WTC11 (cell line): ENCODE measurements at regions not wholly inside any gene's neighbourhood (a gene's known extent, or its start where the extent isn't known, plus 50 kb on each side); places are given as distances from the start of the nearest gene placed in this dataset.

Source experiments
- NR3C1 ChIP-seq: sonication (generic); formaldehyde crosslinking; conservative IDR thresholded peaks from 2 replicates; pipeline ENCODE4 v1.8.1; 2023; ENCODE audit warnings: low read depth, mild to moderate bottlenecking, missing genetic modification reagents
- TF ChIP-seq, protein P1 (sequence below): fragments of 200-600 bp; IDR thresholded peaks from 2 replicates; pipeline ENCODE4 v1.8.0; 2022; ENCODE audit warnings: antibody characterized with exemption

DNA sequence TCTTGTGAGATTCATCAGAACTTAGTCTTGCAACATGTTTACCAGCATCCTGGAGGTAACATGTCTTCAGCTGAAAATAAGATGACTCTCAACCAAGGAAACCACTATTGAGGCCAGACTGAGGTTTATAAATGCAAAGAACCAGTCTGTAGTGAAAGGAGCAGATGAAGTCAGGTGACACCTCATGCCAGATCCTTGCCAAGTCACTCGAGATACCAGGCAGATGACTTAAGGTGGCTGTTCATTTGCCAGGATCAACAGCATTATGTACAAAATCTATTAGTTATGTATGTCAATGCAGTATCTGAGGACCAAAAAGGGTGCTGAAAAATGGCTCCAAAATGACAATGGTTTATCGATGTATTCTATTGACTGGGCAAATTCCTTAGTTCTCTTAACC lies 100.0 kb upstream of the SOX6 start:
- TF ChIP-seq, protein P1, sequence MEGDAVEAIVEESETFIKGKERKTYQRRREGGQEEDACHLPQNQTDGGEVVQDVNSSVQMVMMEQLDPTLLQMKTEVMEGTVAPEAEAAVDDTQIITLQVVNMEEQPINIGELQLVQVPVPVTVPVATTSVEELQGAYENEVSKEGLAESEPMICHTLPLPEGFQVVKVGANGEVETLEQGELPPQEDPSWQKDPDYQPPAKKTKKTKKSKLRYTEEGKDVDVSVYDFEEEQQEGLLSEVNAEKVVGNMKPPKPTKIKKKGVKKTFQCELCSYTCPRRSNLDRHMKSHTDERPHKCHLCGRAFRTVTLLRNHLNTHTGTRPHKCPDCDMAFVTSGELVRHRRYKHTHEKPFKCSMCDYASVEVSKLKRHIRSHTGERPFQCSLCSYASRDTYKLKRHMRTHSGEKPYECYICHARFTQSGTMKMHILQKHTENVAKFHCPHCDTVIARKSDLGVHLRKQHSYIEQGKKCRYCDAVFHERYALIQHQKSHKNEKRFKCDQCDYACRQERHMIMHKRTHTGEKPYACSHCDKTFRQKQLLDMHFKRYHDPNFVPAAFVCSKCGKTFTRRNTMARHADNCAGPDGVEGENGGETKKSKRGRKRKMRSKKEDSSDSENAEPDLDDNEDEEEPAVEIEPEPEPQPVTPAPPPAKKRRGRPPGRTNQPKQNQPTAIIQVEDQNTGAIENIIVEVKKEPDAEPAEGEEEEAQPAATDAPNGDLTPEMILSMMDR = no peak
- TF ChIP-seq NR3C1 (CRISPR knock-in tag) = no peak
